ENCODE measurements at regions not wholly inside any gene's neighbourhood (a gene's known extent, or its start where the extent isn't known, plus 50 kb on each side); places are given as distances from the start of the nearest gene placed in this dataset.

DNA sequence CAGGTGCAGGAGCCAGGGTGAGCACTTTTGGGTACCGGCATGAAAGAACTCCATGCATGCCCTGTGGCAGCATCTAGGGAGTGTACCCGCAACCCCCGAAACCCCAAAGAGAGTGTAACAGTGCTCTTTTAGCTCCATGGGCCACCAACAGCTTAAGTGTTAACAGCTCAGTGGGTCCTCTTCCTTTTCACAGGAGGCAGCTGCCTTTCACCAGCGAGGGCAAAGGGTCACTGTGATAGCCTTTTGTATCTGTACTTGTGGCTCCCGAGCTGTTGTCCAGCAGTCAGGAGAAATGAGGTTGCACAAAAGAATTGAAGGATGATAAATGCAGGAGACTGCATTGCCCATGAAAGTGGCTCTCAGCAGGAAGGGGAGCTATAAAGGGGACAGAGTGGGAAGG, 1166.3 kb upstream of the ACVR2A start:
- TF ChIP-seq POLR2A (IDR thresholded peaks at IDR 0.05) (no peak), CTCF (IDR thresholded peaks at IDR 0.05) (no peak)

Measured in suprapubic skin (tissue), 3 donors.